MM.1S (cell line): ENCODE measurements at regions not wholly inside any gene's neighbourhood (a gene's known extent, or its start where the extent isn't known, plus 50 kb on each side); places are given as distances from the start of the nearest gene placed in this dataset.

Experiments used
- CTCF ChIP-seq: fragments of 300-600 bp; sonication (generic); IDR thresholded peaks from 2 replicates; pipeline ENCODE4 v1.5.1; 2016; ENCODE audit warnings: antibody characterized with exemption, low read length, mixed read lengths
- EZH2 ChIP-seq: fragments of 300-600 bp; sonication (generic); optimal IDR thresholded peaks from 2 replicates; pipeline ENCODE3; 2017; ENCODE audit warnings: low read depth, mild to moderate bottlenecking, antibody characterized with exemption, low read length, mixed read lengths

GRCh38 chr1:242966892-242967291 is 288.2 kb downstream of the CEP170 start:
- no peak for TF ChIP-seq CTCF
- TF ChIP-seq EZH2 = no peak
